ENCODE measurements at regions not wholly inside any gene's neighbourhood (a gene's known extent, or its start where the extent isn't known, plus 50 kb on each side); places are given as distances from the start of the nearest gene placed in this dataset.

DNA sequence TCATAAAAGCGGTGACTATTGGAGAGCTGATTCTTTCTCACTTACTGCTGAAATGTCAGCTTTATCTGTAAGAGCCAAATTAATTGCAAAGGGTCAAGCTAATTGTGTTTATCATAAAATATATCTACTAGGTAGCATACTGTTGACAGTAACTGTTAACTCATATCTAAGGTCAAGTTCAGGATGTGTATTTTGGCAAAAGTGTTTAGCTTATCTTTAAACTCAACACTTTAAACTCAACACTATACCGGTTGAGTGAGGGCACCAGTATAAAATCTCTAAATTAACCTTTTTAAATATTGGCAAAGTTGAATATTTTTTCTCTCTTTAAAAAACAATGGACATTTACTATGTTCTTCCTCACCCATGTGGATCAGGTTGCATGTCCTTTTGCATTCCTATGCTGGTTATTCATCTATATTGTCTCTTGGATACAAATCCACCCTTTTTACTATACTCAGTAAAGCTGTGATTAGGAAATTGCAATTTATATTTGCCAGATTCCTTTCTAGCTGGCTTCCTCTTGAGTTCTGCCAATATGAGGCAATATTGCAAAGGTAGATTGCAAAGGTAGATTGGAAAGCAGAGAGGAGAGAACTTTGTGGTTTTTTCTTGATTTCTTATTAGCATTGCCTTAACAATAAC is 344.6 kb upstream of the DCBLD2 start:
- no peaks in the 10 kb centered on the region for H3K36me3 ChIP-seq (ENCODE audit: control insufficient read depth, insufficient read depth, low read length)
- H3K27me3 ChIP-seq (ENCODE audit: control insufficient read depth, insufficient read depth, low read length), result no peaks in the 10 kb centered on the region
- H3K27ac ChIP-seq (ENCODE audit: insufficient read depth, low read length), result no peak overlapping the region
- H2AFZ ChIP-seq (ENCODE audit: low read length), result no peak overlapping the region
- H3K9ac ChIP-seq (ENCODE audit: insufficient read depth, low read length), result no peak overlapping the region
- TF ChIP-seq EZH2 (IDR thresholded peaks at IDR 0.05; ENCODE audit: low read length, missing control alignments), result no peak
- TF ChIP-seq, protein P1, sequence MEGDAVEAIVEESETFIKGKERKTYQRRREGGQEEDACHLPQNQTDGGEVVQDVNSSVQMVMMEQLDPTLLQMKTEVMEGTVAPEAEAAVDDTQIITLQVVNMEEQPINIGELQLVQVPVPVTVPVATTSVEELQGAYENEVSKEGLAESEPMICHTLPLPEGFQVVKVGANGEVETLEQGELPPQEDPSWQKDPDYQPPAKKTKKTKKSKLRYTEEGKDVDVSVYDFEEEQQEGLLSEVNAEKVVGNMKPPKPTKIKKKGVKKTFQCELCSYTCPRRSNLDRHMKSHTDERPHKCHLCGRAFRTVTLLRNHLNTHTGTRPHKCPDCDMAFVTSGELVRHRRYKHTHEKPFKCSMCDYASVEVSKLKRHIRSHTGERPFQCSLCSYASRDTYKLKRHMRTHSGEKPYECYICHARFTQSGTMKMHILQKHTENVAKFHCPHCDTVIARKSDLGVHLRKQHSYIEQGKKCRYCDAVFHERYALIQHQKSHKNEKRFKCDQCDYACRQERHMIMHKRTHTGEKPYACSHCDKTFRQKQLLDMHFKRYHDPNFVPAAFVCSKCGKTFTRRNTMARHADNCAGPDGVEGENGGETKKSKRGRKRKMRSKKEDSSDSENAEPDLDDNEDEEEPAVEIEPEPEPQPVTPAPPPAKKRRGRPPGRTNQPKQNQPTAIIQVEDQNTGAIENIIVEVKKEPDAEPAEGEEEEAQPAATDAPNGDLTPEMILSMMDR (conservative IDR thresholded peaks at IDR 0.05 in 1 of 2, IDR thresholded peaks at IDR 0.05 in 1 of 2; ENCODE audit: low read depth in 1 of 2, low read length in 2 of 2), result no peak
- peaks cover 11% of the 10 kb centered on the region for H3K4me1 ChIP-seq (ENCODE audit: control insufficient read depth, extremely low read depth, insufficient read depth, low read length)
- H3K79me2 ChIP-seq (ENCODE audit: control insufficient read depth, insufficient read depth, low read length), result no peaks in the 10 kb centered on the region
- DNase-seq (ENCODE audit: low read depth in 2 of 2), result peak in 1 of 2 donors; percentile 60
- H4K20me1 ChIP-seq (ENCODE audit: control insufficient read depth, extremely low read depth, insufficient read depth, low read length), result no peaks in the 10 kb centered on the region
- no peaks in the 10 kb centered on the region for H3K9me3 ChIP-seq (ENCODE audit: control insufficient read depth, insufficient read depth, low read depth, low read length)
- no peak overlapping the region for H3K4me2 ChIP-seq (ENCODE audit: extremely low read depth, insufficient read depth, low read length)
- no peak overlapping the region for H3K4me3 ChIP-seq (replicated peaks in 1 of 4; ENCODE audit: control extremely low read depth in 1 of 4, insufficient read depth in 1 of 4, low read depth in 3 of 4, low read length in 4 of 4)

DNA sequence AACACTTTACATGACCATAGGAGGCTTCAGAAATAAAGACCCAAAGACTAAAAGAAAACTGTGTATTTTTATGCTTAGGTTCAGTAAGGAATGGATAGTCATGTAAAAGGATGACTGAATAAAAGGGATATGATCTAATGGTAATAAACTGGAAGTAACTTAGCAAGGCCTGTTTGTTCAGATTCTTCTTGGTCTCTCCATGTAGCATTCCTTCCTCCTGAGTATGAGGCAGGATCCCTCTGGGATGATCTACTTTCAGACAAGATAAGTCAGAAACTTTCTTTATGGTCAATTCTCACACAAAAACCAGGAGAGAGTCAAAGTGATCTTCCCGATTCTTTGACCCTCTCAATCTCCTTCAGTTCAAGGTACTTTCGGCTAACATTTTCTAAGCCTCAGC is 340.8 kb upstream of the DCBLD2 start:
- H3K4me1 ChIP-seq (ENCODE audit: control insufficient read depth, extremely low read depth, insufficient read depth, low read length), result peaks cover 8% of the 10 kb centered on the region
- H3K4me3 ChIP-seq (replicated peaks in 1 of 4; ENCODE audit: control extremely low read depth in 1 of 4, insufficient read depth in 1 of 4, low read depth in 3 of 4, low read length in 4 of 4), result no peak overlapping the region
- H3K9me3 ChIP-seq (ENCODE audit: control insufficient read depth, insufficient read depth, low read depth, low read length), result no peaks in the 10 kb centered on the region
- H3K79me2 ChIP-seq (ENCODE audit: control insufficient read depth, insufficient read depth, low read length), result no peaks in the 10 kb centered on the region
- TF ChIP-seq EZH2 (IDR thresholded peaks at IDR 0.05; ENCODE audit: low read length, missing control alignments), result no peak
- TF ChIP-seq, protein P1 (conservative IDR thresholded peaks at IDR 0.05 in 1 of 2, IDR thresholded peaks at IDR 0.05 in 1 of 2; ENCODE audit: low read depth in 1 of 2, low read length in 2 of 2), result no peak
- H3K27me3 ChIP-seq (ENCODE audit: control insufficient read depth, insufficient read depth, low read length), result no peaks in the 10 kb centered on the region
- no peaks in the 10 kb centered on the region for H3K36me3 ChIP-seq (ENCODE audit: control insufficient read depth, insufficient read depth, low read length)
- no peak overlapping the region for H3K9ac ChIP-seq (ENCODE audit: insufficient read depth, low read length)
- no peak overlapping the region for H3K27ac ChIP-seq (ENCODE audit: insufficient read depth, low read length)
- no peak overlapping the region for H2AFZ ChIP-seq (ENCODE audit: low read length)
- H4K20me1 ChIP-seq (ENCODE audit: control insufficient read depth, extremely low read depth, insufficient read depth, low read length), result no peaks in the 10 kb centered on the region
- no peak overlapping the region for H3K4me2 ChIP-seq (ENCODE audit: extremely low read depth, insufficient read depth, low read length)
- peak in 1 of 2 donors; percentile 71 for DNase-seq (ENCODE audit: low read depth in 2 of 2)

DNA sequence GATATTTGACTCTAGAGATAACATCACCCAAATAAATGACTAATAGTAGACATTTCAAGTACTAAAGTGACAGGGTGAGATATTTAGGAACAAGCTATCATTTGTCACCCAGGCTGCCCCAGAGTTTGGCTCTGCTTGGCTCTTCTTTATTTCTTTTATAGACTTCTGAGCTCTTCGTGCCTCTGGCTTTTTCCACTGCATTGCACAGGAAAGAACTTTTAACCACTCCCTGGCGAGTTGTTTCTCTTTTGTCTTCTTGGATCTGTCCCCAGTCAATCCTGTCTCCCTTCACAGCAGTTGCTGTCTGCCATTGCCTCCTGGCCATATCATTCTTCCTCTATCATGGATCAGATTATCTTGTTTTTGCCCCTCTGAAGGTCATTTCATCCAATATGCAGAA is 339.2 kb upstream of the DCBLD2 start:
- no peak overlapping the region for H3K27ac ChIP-seq (ENCODE audit: insufficient read depth, low read length)
- H3K4me2 ChIP-seq (ENCODE audit: extremely low read depth, insufficient read depth, low read length), result no peak overlapping the region
- H3K79me2 ChIP-seq (ENCODE audit: control insufficient read depth, insufficient read depth, low read length), result no peaks in the 10 kb centered on the region
- no peaks in the 10 kb centered on the region for H3K36me3 ChIP-seq (ENCODE audit: control insufficient read depth, insufficient read depth, low read length)
- no peak overlapping the region for H3K9ac ChIP-seq (ENCODE audit: insufficient read depth, low read length)
- no peak for TF ChIP-seq EZH2 (IDR thresholded peaks at IDR 0.05; ENCODE audit: low read length, missing control alignments)
- TF ChIP-seq, protein P1 (conservative IDR thresholded peaks at IDR 0.05 in 1 of 2, IDR thresholded peaks at IDR 0.05 in 1 of 2; ENCODE audit: low read depth in 1 of 2, low read length in 2 of 2), result no peak
- H3K27me3 ChIP-seq (ENCODE audit: control insufficient read depth, insufficient read depth, low read length), result no peaks in the 10 kb centered on the region
- peak in 1 of 2 donors; percentile 39 for DNase-seq (ENCODE audit: low read depth in 2 of 2)
- no peaks in the 10 kb centered on the region for H3K4me1 ChIP-seq (ENCODE audit: control insufficient read depth, extremely low read depth, insufficient read depth, low read length)
- H3K9me3 ChIP-seq (ENCODE audit: control insufficient read depth, insufficient read depth, low read depth, low read length), result no peaks in the 10 kb centered on the region
- H3K4me3 ChIP-seq (replicated peaks in 1 of 4; ENCODE audit: control extremely low read depth in 1 of 4, insufficient read depth in 1 of 4, low read depth in 3 of 4, low read length in 4 of 4), result no peak overlapping the region
- H2AFZ ChIP-seq (ENCODE audit: low read length), result no peak overlapping the region
- H4K20me1 ChIP-seq (ENCODE audit: control insufficient read depth, extremely low read depth, insufficient read depth, low read length), result no peaks in the 10 kb centered on the region
